ENCODE measurements at regions not wholly inside any gene's neighbourhood (a gene's known extent, or its start where the extent isn't known, plus 50 kb on each side); places are given as distances from the start of the nearest gene placed in this dataset.

DNA sequence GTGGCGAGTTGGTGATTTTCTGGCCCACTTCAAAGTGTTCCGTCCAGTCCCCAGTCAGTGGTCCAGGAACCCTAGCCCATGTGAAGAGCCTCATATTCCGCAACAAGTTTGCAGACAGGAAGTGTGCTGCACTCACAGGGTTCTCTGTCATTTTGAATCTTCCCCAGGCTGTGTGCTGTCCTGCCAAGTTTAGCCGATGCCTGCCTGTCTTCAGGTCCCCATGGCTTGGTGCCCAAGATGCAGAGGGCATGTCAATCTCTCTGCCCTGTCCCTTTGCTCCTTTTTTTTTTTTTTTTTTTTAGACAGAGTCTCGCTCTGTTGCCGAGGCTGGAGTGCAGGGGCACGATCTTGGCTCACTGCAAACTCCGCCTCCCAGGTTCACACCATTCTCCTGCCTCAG, 69.9 kb upstream of the ATXN1 start:
- Histone ChIP-seq H3K4me2 (ENCODE audit: low read length, poor library complexity, severe bottlenecking) (no peak overlapping the region), H2AFZ (ENCODE audit: low read depth, low read length) (no peak overlapping the region), H2AK5ac (ENCODE audit: low read length, severe bottlenecking) (no peak overlapping the region), H3K36me3 (ENCODE audit: control insufficient read depth in 1 of 2, insufficient read depth in 2 of 2, low read depth in 1 of 2, low read length in 2 of 2) (no peaks in the 10 kb centered on the region), H3K23ac (ENCODE audit: low read length in 2 of 2) (no peak overlapping the region), H3K9me3 (ENCODE audit: control insufficient read depth, low read length) (no peaks in the 10 kb centered on the region), H2BK15ac (ENCODE audit: low read depth, poor library complexity, severe bottlenecking) (no peak overlapping the region), H3K4ac (ENCODE audit: low read depth in 1 of 2, low read length in 2 of 2) (peak overlapping the region in 1 of 2 experiments; percentile 21), H3K27me3 (ENCODE audit: control insufficient read depth in 1 of 2, insufficient read depth in 1 of 2, low read length in 2 of 2) (no peaks in the 10 kb centered on the region), H3K4me1 (ENCODE audit: control insufficient read depth, insufficient read depth, low read depth, low read length) (no peaks in the 10 kb centered on the region), H3K4me3 (ENCODE audit: insufficient read depth in 1 of 2, low read depth in 1 of 2, low read length in 2 of 2) (no peak overlapping the region), H3K27ac (ENCODE audit: low read length, poor library complexity, severe bottlenecking) (no peak overlapping the region), H3K14ac (ENCODE audit: low read length in 2 of 2) (no peak overlapping the region), H4K91ac (ENCODE audit: low read length) (no peak overlapping the region), H4K8ac (ENCODE audit: low read length) (no peak overlapping the region), H2BK5ac (ENCODE audit: low read depth, low read length, poor library complexity, severe bottlenecking) (no peak overlapping the region), H2BK120ac (ENCODE audit: low read depth, low read length) (no peak overlapping the region), H2BK12ac (ENCODE audit: low read length in 2 of 2) (no peak overlapping the region), H3K79me1 (replicated peaks; ENCODE audit: low read length, poor library complexity, severe bottlenecking) (no peaks in the 10 kb centered on the region), H3K18ac (ENCODE audit: low read depth in 1 of 2, low read length in 2 of 2) (no peak overlapping the region), H3K9ac (ENCODE audit: low read length) (no peak overlapping the region)
- WGBS: 95% methylated on average over 4 of the region's 8 CpGs
- DNase-seq: no peak

DNA sequence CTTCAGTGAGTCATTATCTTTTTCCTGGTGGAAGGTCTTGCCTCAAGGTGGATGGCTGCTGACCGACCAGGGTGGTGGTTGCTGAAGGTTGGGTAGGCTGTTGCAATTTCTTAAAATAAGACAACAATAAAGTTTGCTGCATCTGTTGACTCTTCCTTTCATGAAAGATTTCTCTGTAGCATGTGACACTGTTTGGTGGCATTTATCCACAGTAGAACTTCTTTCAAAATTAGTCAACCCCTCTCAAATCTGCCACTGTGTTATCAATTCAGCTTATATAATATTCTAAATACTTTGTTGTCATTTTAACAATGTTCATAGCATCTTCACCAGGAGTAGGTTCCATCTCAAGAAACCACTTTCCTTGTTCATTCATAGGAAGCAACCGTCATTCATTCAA, 66.8 kb upstream of the ATXN1 start:
- no peaks in the 10 kb centered on the region for H3K9me3 ChIP-seq (ENCODE audit: control insufficient read depth, low read length)
- WGBS: 100% methylated on average over 2 of the region's 2 CpGs
- no peaks in the 10 kb centered on the region for H3K4me1 ChIP-seq (ENCODE audit: control insufficient read depth, insufficient read depth, low read depth, low read length)
- H3K9ac ChIP-seq (ENCODE audit: low read length): no peak overlapping the region
- H3K4me3 ChIP-seq (ENCODE audit: insufficient read depth in 1 of 2, low read depth in 1 of 2, low read length in 2 of 2): no peak overlapping the region
- H3K4ac ChIP-seq (ENCODE audit: low read depth in 1 of 2, low read length in 2 of 2): no peak overlapping the region
- peaks cover 6% of the 10 kb centered on the region in 2 experiments for H3K27me3 ChIP-seq (ENCODE audit: control insufficient read depth in 1 of 2, insufficient read depth in 1 of 2, low read length in 2 of 2)
- H3K27ac ChIP-seq (ENCODE audit: low read length, poor library complexity, severe bottlenecking): no peak overlapping the region
- no peak for DNase-seq
- H3K36me3 ChIP-seq (ENCODE audit: control insufficient read depth in 1 of 2, insufficient read depth in 2 of 2, low read depth in 1 of 2, low read length in 2 of 2): no peaks in the 10 kb centered on the region
- no peak overlapping the region for H3K23ac ChIP-seq (ENCODE audit: low read length in 2 of 2)
- no peak overlapping the region for H2BK120ac ChIP-seq (ENCODE audit: low read depth, low read length)
- no peak overlapping the region for H2BK15ac ChIP-seq (ENCODE audit: low read depth, poor library complexity, severe bottlenecking)
- no peaks in the 10 kb centered on the region for H3K79me1 ChIP-seq (replicated peaks; ENCODE audit: low read length, poor library complexity, severe bottlenecking)
- H2AFZ ChIP-seq (ENCODE audit: low read depth, low read length): no peak overlapping the region
- no peak overlapping the region for H4K8ac ChIP-seq (ENCODE audit: low read length)
- no peak overlapping the region for H4K91ac ChIP-seq (ENCODE audit: low read length)
- H2AK5ac ChIP-seq (ENCODE audit: low read length, severe bottlenecking): no peak overlapping the region
- H3K14ac ChIP-seq (ENCODE audit: low read length in 2 of 2): no peak overlapping the region
- no peak overlapping the region for H3K18ac ChIP-seq (ENCODE audit: low read depth in 1 of 2, low read length in 2 of 2)
- H3K4me2 ChIP-seq (ENCODE audit: low read length, poor library complexity, severe bottlenecking): no peak overlapping the region
- H2BK12ac ChIP-seq (ENCODE audit: low read length in 2 of 2): no peak overlapping the region
- no peak overlapping the region for H2BK5ac ChIP-seq (ENCODE audit: low read depth, low read length, poor library complexity, severe bottlenecking)

DNA sequence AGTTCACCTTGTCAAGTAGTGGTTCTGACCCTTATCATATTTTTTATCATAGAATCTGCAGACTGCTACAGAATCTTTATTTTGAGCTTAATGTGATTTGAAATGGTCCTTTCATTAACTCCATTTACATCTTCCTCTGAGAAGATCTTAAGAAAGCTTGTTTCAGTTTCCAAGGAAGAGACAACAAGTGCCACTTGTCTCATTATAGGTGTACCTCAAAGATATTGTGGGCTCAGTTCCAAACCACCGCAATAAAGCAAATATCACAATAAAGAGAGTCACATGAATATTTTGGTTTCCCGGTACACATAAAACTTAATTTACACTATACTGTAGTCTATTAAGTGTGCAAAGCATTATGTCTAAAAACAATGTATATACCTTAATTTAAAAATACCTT, 66.4 kb upstream of the ATXN1 start:
- WGBS: no CpG with 5 or more reads among the region's 2 CpGs
- no peak overlapping the region for H3K4me3 ChIP-seq (ENCODE audit: insufficient read depth in 1 of 2, low read depth in 1 of 2, low read length in 2 of 2)
- H3K14ac ChIP-seq (ENCODE audit: low read length in 2 of 2): no peak overlapping the region
- no peak overlapping the region for H2AK5ac ChIP-seq (ENCODE audit: low read length, severe bottlenecking)
- peaks cover 6 to 7% of the 10 kb centered on the region in 2 experiments for H3K27me3 ChIP-seq (ENCODE audit: control insufficient read depth in 1 of 2, insufficient read depth in 1 of 2, low read length in 2 of 2)
- no peak overlapping the region for H3K18ac ChIP-seq (ENCODE audit: low read depth in 1 of 2, low read length in 2 of 2)
- no peak overlapping the region for H3K9ac ChIP-seq (ENCODE audit: low read length)
- no peak overlapping the region for H3K4me2 ChIP-seq (ENCODE audit: low read length, poor library complexity, severe bottlenecking)
- no peak overlapping the region for H2BK5ac ChIP-seq (ENCODE audit: low read depth, low read length, poor library complexity, severe bottlenecking)
- no peak overlapping the region for H3K27ac ChIP-seq (ENCODE audit: low read length, poor library complexity, severe bottlenecking)
- no peaks in the 10 kb centered on the region for H3K9me3 ChIP-seq (ENCODE audit: control insufficient read depth, low read length)
- H4K8ac ChIP-seq (ENCODE audit: low read length): no peak overlapping the region
- no peaks in the 10 kb centered on the region for H3K79me1 ChIP-seq (replicated peaks; ENCODE audit: low read length, poor library complexity, severe bottlenecking)
- no peaks in the 10 kb centered on the region for H3K4me1 ChIP-seq (ENCODE audit: control insufficient read depth, insufficient read depth, low read depth, low read length)
- H2BK120ac ChIP-seq (ENCODE audit: low read depth, low read length): no peak overlapping the region
- no peak overlapping the region for H2BK12ac ChIP-seq (ENCODE audit: low read length in 2 of 2)
- no peak overlapping the region for H3K4ac ChIP-seq (ENCODE audit: low read depth in 1 of 2, low read length in 2 of 2)
- no peak overlapping the region for H4K91ac ChIP-seq (ENCODE audit: low read length)
- DNase-seq: no peak
- H2AFZ ChIP-seq (ENCODE audit: low read depth, low read length): no peak overlapping the region
- H3K36me3 ChIP-seq (ENCODE audit: control insufficient read depth in 1 of 2, insufficient read depth in 2 of 2, low read depth in 1 of 2, low read length in 2 of 2): no peaks in the 10 kb centered on the region
- no peak overlapping the region for H2BK15ac ChIP-seq (ENCODE audit: low read depth, poor library complexity, severe bottlenecking)
- no peak overlapping the region for H3K23ac ChIP-seq (ENCODE audit: low read length in 2 of 2)

DNA sequence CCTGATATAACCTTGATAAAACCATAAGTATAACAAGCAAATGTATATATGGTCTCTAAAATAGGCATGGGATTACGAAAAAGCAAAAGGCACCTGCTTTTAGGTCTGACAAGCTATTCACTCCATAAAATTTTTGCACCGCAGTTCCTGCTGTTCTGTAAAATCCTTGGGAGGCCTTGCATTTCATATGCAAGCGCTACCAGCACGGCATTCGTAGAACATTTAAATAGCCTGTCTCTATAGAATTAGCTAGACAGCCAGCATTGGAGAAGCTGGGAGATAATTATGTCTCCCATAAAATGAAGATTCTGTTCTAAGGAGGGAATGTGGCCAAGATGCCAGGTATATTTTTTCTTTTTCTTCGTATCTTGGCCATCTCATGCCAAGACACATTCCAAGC, 64.5 kb upstream of the ATXN1 start:
- no peak overlapping the region for H3K4me3 ChIP-seq (ENCODE audit: insufficient read depth in 1 of 2, low read depth in 1 of 2, low read length in 2 of 2)
- no peak overlapping the region for H4K91ac ChIP-seq (ENCODE audit: low read length)
- no peak for DNase-seq
- H3K4me1 ChIP-seq (ENCODE audit: control insufficient read depth, insufficient read depth, low read depth, low read length): no peaks in the 10 kb centered on the region
- H2AFZ ChIP-seq (ENCODE audit: low read depth, low read length): no peak overlapping the region
- H2AK5ac ChIP-seq (ENCODE audit: low read length, severe bottlenecking): no peak overlapping the region
- H3K4me2 ChIP-seq (ENCODE audit: low read length, poor library complexity, severe bottlenecking): no peak overlapping the region
- H3K9ac ChIP-seq (ENCODE audit: low read length): no peak overlapping the region
- WGBS: 91% methylated on average over 6 of the region's 6 CpGs
- H3K27me3 ChIP-seq (ENCODE audit: control insufficient read depth in 1 of 2, insufficient read depth in 1 of 2, low read length in 2 of 2): peaks cover 6 to 7% of the 10 kb centered on the region in 2 experiments
- H4K8ac ChIP-seq (ENCODE audit: low read length): no peak overlapping the region
- H2BK15ac ChIP-seq (ENCODE audit: low read depth, poor library complexity, severe bottlenecking): no peak overlapping the region
- no peaks in the 10 kb centered on the region for H3K36me3 ChIP-seq (ENCODE audit: control insufficient read depth in 1 of 2, insufficient read depth in 2 of 2, low read depth in 1 of 2, low read length in 2 of 2)
- H3K14ac ChIP-seq (ENCODE audit: low read length in 2 of 2): no peak overlapping the region
- no peak overlapping the region for H2BK5ac ChIP-seq (ENCODE audit: low read depth, low read length, poor library complexity, severe bottlenecking)
- H2BK120ac ChIP-seq (ENCODE audit: low read depth, low read length): no peak overlapping the region
- no peak overlapping the region for H3K27ac ChIP-seq (ENCODE audit: low read length, poor library complexity, severe bottlenecking)
- H3K9me3 ChIP-seq (ENCODE audit: control insufficient read depth, low read length): no peaks in the 10 kb centered on the region
- no peaks in the 10 kb centered on the region for H3K79me1 ChIP-seq (replicated peaks; ENCODE audit: low read length, poor library complexity, severe bottlenecking)
- no peak overlapping the region for H2BK12ac ChIP-seq (ENCODE audit: low read length in 2 of 2)
- no peak overlapping the region for H3K4ac ChIP-seq (ENCODE audit: low read depth in 1 of 2, low read length in 2 of 2)
- no peak overlapping the region for H3K23ac ChIP-seq (ENCODE audit: low read length in 2 of 2)
- H3K18ac ChIP-seq (ENCODE audit: low read depth in 1 of 2, low read length in 2 of 2): no peak overlapping the region

All from mesenchymal stem cell (in vitro differentiated cells and primary cell).